ENCODE measurements at regions not wholly inside any gene's neighbourhood (a gene's known extent, or its start where the extent isn't known, plus 50 kb on each side); places are given as distances from the start of the nearest gene placed in this dataset.

DNA sequence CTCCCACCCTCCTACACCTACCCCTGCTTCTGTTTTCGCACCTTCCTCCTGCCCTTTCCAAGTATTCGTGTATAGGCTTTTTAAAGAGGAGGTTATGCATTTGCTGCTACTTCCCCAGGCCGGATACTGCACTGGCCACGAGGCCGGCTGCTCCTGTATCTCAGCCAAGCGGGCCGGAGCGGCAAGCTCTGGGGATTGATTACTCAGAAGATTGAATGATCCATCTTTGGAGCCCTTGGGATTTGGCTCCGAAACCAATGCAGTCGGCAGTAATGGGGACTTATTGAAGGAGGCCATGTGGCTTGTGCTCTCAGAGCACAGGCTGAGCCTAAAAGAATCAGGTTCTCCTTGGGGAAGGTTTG lies 405.3 kb downstream of the TLE4 start:
- TF ChIP-seq, protein P1, sequence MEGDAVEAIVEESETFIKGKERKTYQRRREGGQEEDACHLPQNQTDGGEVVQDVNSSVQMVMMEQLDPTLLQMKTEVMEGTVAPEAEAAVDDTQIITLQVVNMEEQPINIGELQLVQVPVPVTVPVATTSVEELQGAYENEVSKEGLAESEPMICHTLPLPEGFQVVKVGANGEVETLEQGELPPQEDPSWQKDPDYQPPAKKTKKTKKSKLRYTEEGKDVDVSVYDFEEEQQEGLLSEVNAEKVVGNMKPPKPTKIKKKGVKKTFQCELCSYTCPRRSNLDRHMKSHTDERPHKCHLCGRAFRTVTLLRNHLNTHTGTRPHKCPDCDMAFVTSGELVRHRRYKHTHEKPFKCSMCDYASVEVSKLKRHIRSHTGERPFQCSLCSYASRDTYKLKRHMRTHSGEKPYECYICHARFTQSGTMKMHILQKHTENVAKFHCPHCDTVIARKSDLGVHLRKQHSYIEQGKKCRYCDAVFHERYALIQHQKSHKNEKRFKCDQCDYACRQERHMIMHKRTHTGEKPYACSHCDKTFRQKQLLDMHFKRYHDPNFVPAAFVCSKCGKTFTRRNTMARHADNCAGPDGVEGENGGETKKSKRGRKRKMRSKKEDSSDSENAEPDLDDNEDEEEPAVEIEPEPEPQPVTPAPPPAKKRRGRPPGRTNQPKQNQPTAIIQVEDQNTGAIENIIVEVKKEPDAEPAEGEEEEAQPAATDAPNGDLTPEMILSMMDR (optimal IDR thresholded peaks at IDR 0.05 in 1 of 3, IDR thresholded peaks at IDR 0.05 in 1 of 3, conservative IDR thresholded peaks at IDR 0.05 in 1 of 3; ENCODE audit: extremely low read depth in 1 of 3, insufficient read depth in 2 of 3, low read length in 3 of 3) = no peak
- TF ChIP-seq EZH2 (IDR thresholded peaks at IDR 0.05; ENCODE audit: low read length) = no peak
- Histone ChIP-seq H3K4me3 (ENCODE audit: control insufficient read depth in 2 of 3, extremely low read depth in 1 of 3, insufficient read depth in 2 of 3, low read depth in 1 of 3, low read length in 3 of 3) (no peak overlapping the region), H3K36me3 (ENCODE audit: control insufficient read depth in 2 of 2, extremely low read depth in 1 of 2, insufficient read depth in 2 of 2, low read length in 2 of 2) (no peaks in the 10 kb centered on the region), H3K9me3 (ENCODE audit: control insufficient read depth, low read depth, low read length) (no peaks in the 10 kb centered on the region), H3K79me2 (ENCODE audit: control insufficient read depth, insufficient read depth, low read length) (no peaks in the 10 kb centered on the region), H3K4me1 (ENCODE audit: control insufficient read depth, extremely low read depth, insufficient read depth, low read length) (no peaks in the 10 kb centered on the region), H3K27me3 (ENCODE audit: control insufficient read depth, extremely low read depth, insufficient read depth, low read length) (peaks cover 2% of the 10 kb centered on the region), H2AFZ (ENCODE audit: control insufficient read depth, low read length) (no peak overlapping the region), H3K9ac (ENCODE audit: control insufficient read depth, extremely low read depth, insufficient read depth, low read length) (no peak overlapping the region), H4K20me1 (ENCODE audit: control insufficient read depth, extremely low read depth, insufficient read depth, low read length) (no peaks in the 10 kb centered on the region), H3K9me1 (ENCODE audit: control insufficient read depth, extremely low read depth, insufficient read depth, low read length) (no peaks in the 10 kb centered on the region), H3K4me2 (ENCODE audit: control insufficient read depth, extremely low read depth, insufficient read depth, low read depth, low read length) (no peak overlapping the region), H3K27ac (ENCODE audit: control insufficient read depth, insufficient read depth, low read length) (no peak overlapping the region)
- no peak for FAIRE-seq
- dilution Hi-C loops (cut with MboI; ENCODE audit: extremely low pct_ligation_motif_present, low sequenced_read_pairs) = no loop called here
- DNase-seq (ENCODE audit: low read depth, low spot score) = no peak

DNA sequence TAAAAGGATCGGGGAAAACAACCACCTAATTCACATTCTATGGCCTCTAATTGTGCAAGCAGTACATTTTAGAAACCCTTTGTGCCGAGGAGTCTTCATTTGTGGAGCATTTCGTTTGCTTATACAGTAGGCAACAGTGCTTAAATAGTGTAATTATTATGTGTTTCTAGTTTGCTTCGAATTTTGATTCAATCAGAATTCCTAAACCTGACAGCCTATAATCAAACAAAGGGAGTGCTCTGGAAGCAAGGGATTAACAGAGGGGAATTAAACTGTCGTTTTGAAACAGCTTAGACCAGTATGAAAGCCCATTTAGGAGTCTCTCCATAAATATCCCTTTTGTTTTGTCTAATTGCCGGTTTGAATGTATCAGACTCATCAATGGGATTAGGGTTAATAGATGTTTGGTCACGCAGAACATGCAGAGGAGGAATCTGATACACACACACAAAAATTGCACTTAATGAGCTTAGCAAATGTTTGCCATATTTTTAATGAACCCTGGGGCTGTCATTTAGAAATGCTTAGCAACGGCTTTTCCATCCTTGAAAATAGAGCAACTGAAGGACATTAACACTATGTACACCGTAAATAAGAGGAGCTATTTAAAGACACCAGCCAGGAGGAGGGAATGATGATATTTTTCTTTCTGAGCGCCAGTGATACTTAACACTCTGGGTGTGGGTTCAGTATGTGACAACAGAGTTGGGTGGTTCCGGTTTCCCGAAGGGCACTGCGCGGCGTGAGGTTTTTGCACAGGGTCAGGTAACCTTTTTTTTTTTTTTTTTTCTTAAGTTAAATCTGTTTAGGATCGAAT lies 404.7 kb downstream of the TLE4 start:
- FAIRE-seq (no peak), DNase-seq (ENCODE audit: low read depth, low spot score) (no peak)
- Histone ChIP-seq H3K4me2 (ENCODE audit: control insufficient read depth, extremely low read depth, insufficient read depth, low read depth, low read length) (no peak overlapping the region), H2AFZ (ENCODE audit: control insufficient read depth, low read length) (no peak overlapping the region), H3K4me1 (ENCODE audit: control insufficient read depth, extremely low read depth, insufficient read depth, low read length) (no peaks in the 10 kb centered on the region), H3K9me1 (ENCODE audit: control insufficient read depth, extremely low read depth, insufficient read depth, low read length) (no peaks in the 10 kb centered on the region), H3K27ac (ENCODE audit: control insufficient read depth, insufficient read depth, low read length) (no peak overlapping the region), H3K27me3 (ENCODE audit: control insufficient read depth, extremely low read depth, insufficient read depth, low read length) (peaks cover 2% of the 10 kb centered on the region), H3K9me3 (ENCODE audit: control insufficient read depth, low read depth, low read length) (no peaks in the 10 kb centered on the region), H3K36me3 (ENCODE audit: control insufficient read depth in 2 of 2, extremely low read depth in 1 of 2, insufficient read depth in 2 of 2, low read length in 2 of 2) (no peaks in the 10 kb centered on the region), H3K79me2 (ENCODE audit: control insufficient read depth, insufficient read depth, low read length) (no peaks in the 10 kb centered on the region), H4K20me1 (ENCODE audit: control insufficient read depth, extremely low read depth, insufficient read depth, low read length) (no peaks in the 10 kb centered on the region), H3K9ac (ENCODE audit: control insufficient read depth, extremely low read depth, insufficient read depth, low read length) (no peak overlapping the region), H3K4me3 (ENCODE audit: control insufficient read depth in 2 of 3, extremely low read depth in 1 of 3, insufficient read depth in 2 of 3, low read depth in 1 of 3, low read length in 3 of 3) (no peak overlapping the region)
- dilution Hi-C loops (cut with MboI; ENCODE audit: extremely low pct_ligation_motif_present, low sequenced_read_pairs) = no loop called here
- no peak for TF ChIP-seq EZH2 (IDR thresholded peaks at IDR 0.05; ENCODE audit: low read length)
- TF ChIP-seq, protein P1 (optimal IDR thresholded peaks at IDR 0.05 in 1 of 3, IDR thresholded peaks at IDR 0.05 in 1 of 3, conservative IDR thresholded peaks at IDR 0.05 in 1 of 3; ENCODE audit: extremely low read depth in 1 of 3, insufficient read depth in 2 of 3, low read length in 3 of 3) = no peak
